ENCODE measurements at regions not wholly inside any gene's neighbourhood (a gene's known extent, or its start where the extent isn't known, plus 50 kb on each side); places are given as distances from the start of the nearest gene placed in this dataset.

DNA sequence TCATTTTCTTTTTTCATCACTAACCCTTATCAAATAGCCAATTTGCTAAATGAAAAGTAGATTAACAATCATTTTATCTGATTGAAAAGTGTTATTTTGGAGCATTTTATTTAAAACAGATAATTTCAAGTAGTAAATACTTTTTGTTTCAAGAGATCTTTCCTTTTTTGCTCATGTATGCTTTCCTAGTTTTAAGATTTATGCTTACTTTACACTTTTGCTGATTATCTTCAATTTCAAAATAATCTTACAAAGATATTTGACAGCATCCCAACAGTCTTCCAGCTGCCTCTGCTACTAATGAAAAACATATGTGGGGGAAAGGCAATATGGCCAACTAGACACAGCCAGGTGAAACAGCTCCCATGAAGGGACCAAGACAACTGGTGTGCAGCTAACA is 1027.3 kb upstream of the CDH9 start:
- H3K9me3 ChIP-seq = no peaks in the 10 kb centered on the region
- no peak overlapping the region for H3K27ac ChIP-seq
- H3K27me3 ChIP-seq = no peaks in the 10 kb centered on the region
- H3K4me2 ChIP-seq = no peak overlapping the region
- H3K9ac ChIP-seq = no peak overlapping the region
- H3K4me3 ChIP-seq = no peak overlapping the region
- no peaks in the 10 kb centered on the region for H4K20me1 ChIP-seq
- no peaks in the 10 kb centered on the region for H3K4me1 ChIP-seq
- no peaks in the 10 kb centered on the region for H3K36me3 ChIP-seq
- no peak for TF ChIP-seq Cebpa-rat (IDR thresholded peaks at IDR 0.05)

DNA sequence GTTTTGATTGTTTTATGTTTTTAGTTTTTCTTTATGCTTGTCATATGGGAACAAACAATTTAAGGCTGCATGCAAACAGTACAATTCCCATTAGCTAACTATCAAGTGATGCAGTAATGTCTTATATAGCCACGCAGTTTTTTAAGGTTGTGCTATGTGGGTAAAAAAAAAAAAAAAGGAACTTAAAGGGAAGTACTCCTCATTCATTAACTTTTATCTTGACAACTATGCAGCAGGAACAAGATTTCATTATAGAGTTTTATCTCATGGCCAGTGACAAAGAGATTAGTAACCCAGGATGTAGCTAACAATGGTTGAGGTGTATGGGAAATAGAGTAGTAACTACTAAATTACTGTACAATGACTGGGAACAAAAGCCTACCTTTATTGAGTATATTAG is 1008.2 kb upstream of the CDH9 start:
- Histone ChIP-seq H4K20me1 (no peaks in the 10 kb centered on the region), H3K9me3 (no peaks in the 10 kb centered on the region), H3K27ac (no peak overlapping the region), H3K9ac (no peak overlapping the region), H3K27me3 (no peaks in the 10 kb centered on the region), H3K4me3 (no peak overlapping the region), H3K4me2 (no peak overlapping the region), H3K36me3 (no peaks in the 10 kb centered on the region), H3K4me1 (no peaks in the 10 kb centered on the region)
- no peak for TF ChIP-seq Cebpa-rat (IDR thresholded peaks at IDR 0.05)

DNA sequence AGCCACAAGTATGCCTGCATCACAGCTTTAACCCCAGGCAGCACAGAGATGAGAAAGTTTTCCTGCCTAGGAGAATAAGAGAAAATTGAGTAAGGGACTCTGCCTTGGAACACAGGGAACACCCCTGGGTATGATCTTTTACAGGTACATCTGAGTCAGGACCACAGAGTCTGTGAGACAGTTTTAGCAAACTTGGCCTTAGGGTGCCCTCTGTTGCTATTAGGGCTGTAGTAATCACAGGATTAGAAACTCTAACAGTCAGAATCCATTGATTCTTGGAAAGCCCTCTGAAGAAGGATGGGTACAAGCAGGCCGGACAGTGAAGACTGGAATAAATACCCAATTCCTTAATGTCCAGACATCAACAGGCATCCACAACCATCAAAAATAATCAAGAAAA is 989.5 kb upstream of the CDH9 start:
- Histone ChIP-seq H3K4me1 (no peaks in the 10 kb centered on the region), H3K4me2 (no peak overlapping the region), H3K27me3 (no peaks in the 10 kb centered on the region), H3K36me3 (no peaks in the 10 kb centered on the region), H3K9ac (no peak overlapping the region), H3K9me3 (peaks cover 20% of the 10 kb centered on the region), H3K27ac (no peak overlapping the region), H4K20me1 (no peaks in the 10 kb centered on the region), H3K4me3 (no peak overlapping the region)
- TF ChIP-seq Cebpa-rat (IDR thresholded peaks at IDR 0.05) = no peak

DNA sequence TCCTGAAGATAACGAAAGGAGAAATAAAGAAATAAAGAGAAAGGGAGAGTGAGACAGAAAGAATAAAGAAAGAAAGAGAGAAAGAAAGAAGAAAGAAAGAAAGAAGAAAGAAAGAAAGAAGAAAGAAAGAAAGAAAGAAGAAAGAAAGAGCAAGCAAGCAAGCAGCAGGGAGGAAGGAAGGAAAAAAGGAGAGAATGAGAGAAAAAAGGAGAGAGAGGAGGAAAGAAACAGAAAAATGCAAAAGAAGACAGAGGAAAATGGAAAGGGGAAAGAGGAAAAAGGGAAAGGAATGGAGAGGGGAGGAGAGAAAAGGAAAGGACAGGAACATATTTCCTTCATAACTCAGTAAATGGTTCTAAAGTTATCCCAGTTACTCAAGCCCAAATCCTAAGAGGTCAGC is 978.8 kb upstream of the CDH9 start:
- Histone ChIP-seq H3K9me3 (peaks cover 41% of the 10 kb centered on the region), H3K27ac (no peak overlapping the region), H3K9ac (no peak overlapping the region), H3K4me3 (no peak overlapping the region), H3K4me2 (no peak overlapping the region), H3K36me3 (no peaks in the 10 kb centered on the region), H3K27me3 (no peaks in the 10 kb centered on the region), H4K20me1 (no peaks in the 10 kb centered on the region), H3K4me1 (no peaks in the 10 kb centered on the region)
- TF ChIP-seq Cebpa-rat (IDR thresholded peaks at IDR 0.05) = no peak

DNA sequence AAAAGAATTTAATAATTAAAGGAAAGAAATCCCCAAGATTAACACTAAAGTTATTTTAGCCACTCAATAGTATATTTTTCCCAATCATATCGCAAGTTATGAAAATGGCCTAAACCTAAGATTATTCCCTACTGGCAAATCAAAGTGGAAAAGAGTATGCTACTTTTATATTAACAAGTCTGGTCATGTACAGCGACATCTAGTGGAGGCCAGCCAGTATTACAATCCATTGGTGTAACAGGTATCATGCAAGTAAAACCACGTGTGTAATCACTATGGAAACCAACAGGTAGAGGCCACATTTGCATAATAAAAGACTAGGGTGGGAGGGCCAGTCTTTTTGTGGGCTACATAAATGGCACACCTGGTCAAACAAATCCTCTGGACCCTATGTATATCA is 976.4 kb upstream of the CDH9 start:
- Histone ChIP-seq H3K9me3 (peaks cover 53% of the 10 kb centered on the region), H4K20me1 (no peaks in the 10 kb centered on the region), H3K36me3 (no peaks in the 10 kb centered on the region), H3K4me3 (no peak overlapping the region), H3K27ac (no peak overlapping the region), H3K27me3 (no peaks in the 10 kb centered on the region), H3K4me2 (no peak overlapping the region), H3K4me1 (no peaks in the 10 kb centered on the region), H3K9ac (no peak overlapping the region)
- TF ChIP-seq Cebpa-rat (IDR thresholded peaks at IDR 0.05) = no peak

DNA sequence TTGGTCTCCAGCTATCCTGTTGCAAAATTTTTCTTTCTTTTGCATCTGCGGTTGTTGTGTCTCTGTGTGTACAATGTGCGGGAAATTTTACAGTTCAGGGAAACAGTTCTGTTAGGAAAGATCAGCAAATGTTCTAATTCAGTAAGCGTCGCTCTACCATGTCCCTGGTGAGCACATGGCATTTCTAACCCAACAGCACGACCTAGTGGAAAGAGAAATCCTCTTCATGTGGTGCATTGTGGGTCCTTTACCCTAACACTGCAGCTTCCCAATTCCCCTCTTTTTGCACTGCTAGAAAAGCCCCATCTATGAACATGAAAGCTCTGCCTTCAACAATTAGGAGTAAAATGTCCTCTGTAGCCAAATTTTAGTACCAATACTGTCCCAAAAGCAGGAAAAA is 974.2 kb upstream of the CDH9 start:
- Histone ChIP-seq H3K4me2 (no peak overlapping the region), H4K20me1 (no peaks in the 10 kb centered on the region), H3K36me3 (no peaks in the 10 kb centered on the region), H3K27ac (no peak overlapping the region), H3K27me3 (no peaks in the 10 kb centered on the region), H3K9me3 (peaks cover 53% of the 10 kb centered on the region), H3K9ac (no peak overlapping the region), H3K4me1 (no peaks in the 10 kb centered on the region), H3K4me3 (no peak overlapping the region)
- no peak for TF ChIP-seq Cebpa-rat (IDR thresholded peaks at IDR 0.05)

DNA sequence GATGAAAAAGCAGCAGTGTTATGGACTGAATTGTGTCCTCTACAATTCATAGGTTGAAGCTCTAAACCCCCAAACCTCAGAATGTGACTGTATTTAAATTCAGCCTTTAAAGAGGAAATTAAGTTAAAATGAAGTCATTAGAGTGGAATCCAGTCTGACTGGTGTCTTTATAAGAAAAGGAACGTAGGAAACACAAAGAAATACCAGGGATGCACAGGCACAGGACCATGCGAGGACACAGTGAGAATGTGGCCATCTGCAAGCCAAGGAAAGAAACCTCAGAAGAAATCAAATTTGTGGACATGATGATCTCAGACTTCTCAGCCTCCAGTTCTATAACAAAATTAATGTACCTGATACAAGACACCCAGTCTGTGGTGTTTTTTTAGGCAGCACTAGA is 971.2 kb upstream of the CDH9 start:
- peaks cover 35% of the 10 kb centered on the region for H3K9me3 ChIP-seq
- H3K27ac ChIP-seq = no peak overlapping the region
- H3K4me1 ChIP-seq = no peaks in the 10 kb centered on the region
- no peak for TF ChIP-seq Cebpa-rat (IDR thresholded peaks at IDR 0.05)
- no peak overlapping the region for H3K4me2 ChIP-seq
- no peak overlapping the region for H3K9ac ChIP-seq
- H3K4me3 ChIP-seq = no peak overlapping the region
- no peaks in the 10 kb centered on the region for H3K27me3 ChIP-seq
- H3K36me3 ChIP-seq = no peaks in the 10 kb centered on the region
- H4K20me1 ChIP-seq = no peaks in the 10 kb centered on the region

DNA sequence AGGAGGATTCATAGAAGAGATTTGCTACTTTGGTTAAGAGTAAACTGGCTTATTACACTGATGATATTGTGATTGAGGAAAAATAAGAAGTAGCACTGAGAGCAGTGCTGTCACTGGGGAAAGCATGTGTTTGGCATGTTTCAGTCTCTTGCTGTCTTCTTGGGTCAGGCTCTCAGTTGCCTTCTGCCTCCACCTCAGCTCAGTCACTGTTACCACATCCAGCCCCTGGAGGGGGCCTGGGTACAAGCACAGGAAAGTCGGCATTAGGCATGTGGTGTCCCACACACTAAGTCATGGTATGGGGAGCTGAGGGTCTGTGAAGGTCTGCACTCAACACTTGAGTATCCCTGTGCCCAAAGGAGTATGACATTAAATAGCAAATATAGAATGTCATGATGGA is 958.3 kb upstream of the CDH9 start:
- no peak overlapping the region for H3K4me2 ChIP-seq
- H3K36me3 ChIP-seq = no peaks in the 10 kb centered on the region
- H4K20me1 ChIP-seq = no peaks in the 10 kb centered on the region
- no peak overlapping the region for H3K4me3 ChIP-seq
- TF ChIP-seq Cebpa-rat (IDR thresholded peaks at IDR 0.05) = no peak
- H3K27me3 ChIP-seq = no peaks in the 10 kb centered on the region
- no peaks in the 10 kb centered on the region for H3K4me1 ChIP-seq
- H3K27ac ChIP-seq = no peak overlapping the region
- no peak overlapping the region for H3K9ac ChIP-seq
- H3K9me3 ChIP-seq = no peaks in the 10 kb centered on the region

DNA sequence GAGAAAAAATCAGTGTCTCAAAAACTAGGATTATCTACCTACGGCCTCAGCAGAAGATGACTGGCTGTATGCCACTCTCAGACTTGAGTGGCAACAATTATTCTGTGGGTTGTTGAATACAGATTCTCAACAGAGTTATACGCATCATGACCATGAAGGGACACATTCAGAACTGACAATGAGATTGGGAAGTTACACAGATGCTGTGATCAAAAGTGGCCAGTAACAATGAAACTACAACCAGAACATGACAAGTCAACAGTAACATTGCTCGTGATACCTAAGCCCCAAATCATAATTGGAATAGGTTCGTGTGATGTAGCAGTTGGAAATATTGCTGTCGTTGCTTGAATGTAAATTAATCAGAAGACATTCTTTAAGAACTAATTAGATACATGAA is 957.5 kb upstream of the CDH9 start:
- no peak overlapping the region for H3K9ac ChIP-seq
- no peak for TF ChIP-seq Cebpa-rat (IDR thresholded peaks at IDR 0.05)
- no peak overlapping the region for H3K4me3 ChIP-seq
- H3K4me2 ChIP-seq = no peak overlapping the region
- H3K9me3 ChIP-seq = no peaks in the 10 kb centered on the region
- H3K4me1 ChIP-seq = no peaks in the 10 kb centered on the region
- H3K27ac ChIP-seq = no peak overlapping the region
- no peaks in the 10 kb centered on the region for H3K27me3 ChIP-seq
- H3K36me3 ChIP-seq = no peaks in the 10 kb centered on the region
- H4K20me1 ChIP-seq = no peaks in the 10 kb centered on the region

DNA sequence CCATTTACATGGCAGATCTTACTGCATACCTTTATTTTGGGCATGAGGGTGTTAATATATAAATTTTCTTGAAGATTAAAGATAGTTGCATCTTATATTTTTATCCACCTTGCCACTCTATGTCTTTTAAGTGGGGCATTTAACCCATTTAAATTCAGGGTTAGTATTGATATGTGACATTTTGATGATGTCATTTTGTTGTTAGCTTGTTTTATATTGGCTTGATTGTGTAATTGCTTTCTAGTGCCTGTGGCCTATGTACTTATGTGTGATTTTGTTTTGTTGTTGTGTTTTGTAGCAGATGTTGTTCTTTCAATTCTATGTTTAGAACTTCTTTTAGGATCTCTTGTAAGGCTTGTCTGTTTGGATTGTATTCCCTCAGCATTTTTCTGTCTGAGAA is 939.9 kb upstream of the CDH9 start:
- H3K9ac ChIP-seq = no peak overlapping the region
- no peaks in the 10 kb centered on the region for H3K4me1 ChIP-seq
- no peaks in the 10 kb centered on the region for H4K20me1 ChIP-seq
- no peaks in the 10 kb centered on the region for H3K27me3 ChIP-seq
- H3K4me2 ChIP-seq = no peak overlapping the region
- no peak for TF ChIP-seq Cebpa-rat (IDR thresholded peaks at IDR 0.05)
- H3K9me3 ChIP-seq = no peaks in the 10 kb centered on the region
- no peak overlapping the region for H3K4me3 ChIP-seq
- H3K36me3 ChIP-seq = no peaks in the 10 kb centered on the region
- H3K27ac ChIP-seq = no peak overlapping the region

DNA sequence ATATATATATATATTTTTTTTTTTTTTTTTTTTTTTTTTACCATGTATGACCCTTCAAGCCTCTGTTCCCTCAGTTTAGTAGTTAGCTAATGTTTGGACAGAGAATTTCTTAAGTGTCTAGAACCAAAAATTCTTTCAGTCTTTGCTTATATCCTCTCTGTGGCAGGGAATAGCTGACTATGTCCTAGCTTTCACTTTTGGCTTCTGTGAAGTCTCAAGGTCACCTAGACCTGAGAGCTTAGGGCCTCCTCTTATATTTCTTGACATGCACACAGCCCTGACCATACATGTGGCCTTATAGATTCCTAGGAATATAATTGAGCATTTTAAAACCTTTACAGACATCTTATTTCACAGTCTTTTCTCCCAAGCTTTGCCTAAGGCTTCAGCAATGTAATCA is 930.8 kb upstream of the CDH9 start:
- no peak overlapping the region for H3K27ac ChIP-seq
- H3K9me3 ChIP-seq = peaks cover 9% of the 10 kb centered on the region
- H3K27me3 ChIP-seq = no peaks in the 10 kb centered on the region
- no peak overlapping the region for H3K9ac ChIP-seq
- H3K36me3 ChIP-seq = no peaks in the 10 kb centered on the region
- no peak overlapping the region for H3K4me2 ChIP-seq
- TF ChIP-seq Cebpa-rat (IDR thresholded peaks at IDR 0.05) = no peak
- no peaks in the 10 kb centered on the region for H3K4me1 ChIP-seq
- H3K4me3 ChIP-seq = no peak overlapping the region
- H4K20me1 ChIP-seq = no peaks in the 10 kb centered on the region

Data from BLaER1 (cell line).